ENCODE measurements at regions not wholly inside any gene's neighbourhood (a gene's known extent, or its start where the extent isn't known, plus 50 kb on each side); places are given as distances from the start of the nearest gene placed in this dataset.

GRCh38 chr3:94349310-94349878 is 286.5 kb downstream of the NSUN3 start:
- TF ChIP-seq CTCF (conservative IDR thresholded peaks at IDR 0.05 in 1 of 2, IDR thresholded peaks at IDR 0.05 in 1 of 2; ENCODE audit: extremely low read depth in 1 of 2, insufficient read depth in 1 of 2, low read depth in 1 of 2, low read length in 2 of 2): no peak
- TF ChIP-seq EZH2 (IDR thresholded peaks at IDR 0.05; ENCODE audit: borderline replicate concordance, low read length): no peak

Data from mammary epithelial cell (primary cell).